NCI-H345 treated with DMSO at 0.1 percent for 48 hours (cell line): ENCODE measurements at regions not wholly inside any gene's neighbourhood (a gene's known extent, or its start where the extent isn't known, plus 50 kb on each side); places are given as distances from the start of the nearest gene placed in this dataset.
"Not testable (repeated sequence)": the region's sequence is repeated elsewhere in the genome, so short reads cannot be mapped to it uniquely, and the experiment has no call there.

Experiments
- DNase-seq: peaks from one replicate; lab custom pipeline; 2025; ENCODE audit not compliant: unreplicated experiment; lab: John Stamatoyannopoulos, UW

- DNase-seq = no peak
These were observed 127.3 kb upstream of the PLD5 start for GRCh38 chr1:242651817-242652216.

- DNase-seq = no peak
These were observed 117.0 kb upstream of the PLD5 start for GRCh38 chr1:242641461-242641860.

- DNase-seq = no peak
These were observed 114.6 kb upstream of the PLD5 start for GRCh38 chr1:242639104-242639503.

DNA sequence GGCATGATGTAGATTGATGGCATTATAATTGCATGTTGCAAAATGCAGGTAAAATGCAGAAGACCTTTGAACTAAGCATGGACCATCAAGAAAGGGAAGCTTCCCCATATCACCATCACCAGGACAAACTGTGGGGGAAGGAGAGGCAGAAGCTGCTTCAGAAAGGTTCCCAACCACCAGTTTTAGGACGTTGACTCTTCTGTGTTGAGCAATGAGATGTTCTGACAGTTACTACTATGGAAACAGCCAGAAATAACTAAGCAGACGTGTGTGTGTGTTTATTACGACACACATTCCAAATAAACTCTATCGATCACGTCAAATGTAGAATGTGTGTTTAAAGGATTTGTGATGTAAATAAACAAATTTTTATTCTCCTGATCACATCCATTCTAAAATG is 110.2 kb upstream of the PLD5 start:
- DNase-seq = no peak

DNA sequence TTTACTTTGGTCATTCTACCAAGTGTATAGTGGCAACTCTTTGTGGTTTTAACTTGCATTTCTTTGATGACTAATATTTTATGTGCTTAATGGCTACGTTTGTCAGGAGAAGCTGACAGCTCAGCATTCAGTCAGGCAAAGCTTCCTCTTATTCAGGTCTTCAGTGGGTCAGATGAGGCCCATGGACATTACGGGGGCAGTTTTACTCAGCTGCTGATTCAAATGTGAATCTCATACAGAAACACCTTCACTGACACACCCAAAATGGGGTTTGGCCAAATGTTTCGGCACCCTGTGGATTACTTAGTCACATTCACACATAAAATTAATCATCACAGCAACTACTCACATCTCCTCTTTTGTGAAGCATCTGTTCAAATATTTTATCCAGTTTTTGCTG is 104.9 kb upstream of the PLD5 start:
- DNase-seq = no peak

GRCh38 chr1:242623756-242624155 is 99.3 kb upstream of the PLD5 start:
- no peak for DNase-seq

DNA sequence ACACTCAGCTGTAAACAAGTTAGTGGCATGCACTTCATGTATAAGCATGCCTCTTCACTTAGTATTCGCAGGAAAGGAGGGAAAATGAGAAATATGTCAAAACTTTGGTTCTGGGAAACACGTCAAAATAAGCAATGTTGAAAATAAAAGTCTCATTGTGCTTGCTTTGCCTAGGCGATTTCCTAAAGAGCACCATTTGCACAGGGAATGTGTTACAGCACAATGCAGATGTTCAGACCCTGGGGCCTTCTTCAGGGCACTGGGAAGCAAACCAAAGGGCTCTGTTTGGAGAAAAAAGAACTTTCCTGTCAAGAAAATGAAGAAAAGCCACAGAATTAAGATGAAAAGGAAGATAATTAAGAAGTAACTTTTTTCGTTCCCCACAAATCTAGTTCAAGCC is 98.6 kb upstream of the PLD5 start:
- no peak for DNase-seq

- DNase-seq = no peak
These were observed 88.8 kb upstream of the PLD5 start for GRCh38 chr1:242613266-242613815.

GRCh38 chr1:242610209-242610608 is 85.7 kb upstream of the PLD5 start:
- DNase-seq = no peak

DNA sequence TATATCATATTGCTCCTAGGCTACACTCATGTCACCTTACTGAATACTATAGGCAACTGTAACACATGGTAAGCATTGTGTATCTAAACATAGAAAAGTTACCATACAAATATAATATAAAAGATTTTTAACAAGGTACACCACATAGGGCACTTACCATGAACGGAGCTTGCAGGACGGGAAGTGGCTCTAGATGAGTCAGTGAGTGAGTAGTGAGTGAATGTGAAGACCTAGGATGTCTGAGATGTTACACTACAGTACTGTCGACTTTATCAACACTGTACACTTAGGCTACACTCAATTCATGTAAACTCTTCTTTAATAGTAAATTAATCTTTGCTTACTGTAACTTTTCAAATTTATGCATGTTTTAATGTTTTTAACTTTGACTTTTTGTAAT is 81.0 kb upstream of the PLD5 start:
- DNase-seq = no peak

DNA sequence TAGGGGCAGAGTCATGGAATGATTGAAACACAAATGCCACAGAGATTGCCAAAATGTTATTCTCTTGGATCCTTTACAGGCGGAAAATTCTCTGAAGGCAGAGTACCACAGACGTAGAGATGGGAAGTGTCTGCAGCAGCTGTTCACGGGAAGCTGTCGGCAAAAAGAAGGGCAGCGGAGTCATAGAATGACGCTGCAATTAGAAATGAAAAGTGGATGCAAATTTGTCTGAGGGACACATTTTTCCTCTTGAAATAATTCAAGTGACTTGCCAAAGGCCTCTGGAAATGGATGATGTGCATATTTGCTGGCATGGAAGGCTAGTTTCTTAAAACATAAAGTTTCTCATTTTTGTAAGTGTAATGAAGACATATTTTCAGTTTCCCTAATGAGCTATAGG is 77.5 kb upstream of the PLD5 start:
- DNase-seq = no peak

- not testable (repeated sequence) for DNase-seq
These were observed 69.3 kb upstream of the PLD5 start for GRCh38 chr1:242593756-242594155.

- DNase-seq = no peak
These were observed 61.8 kb upstream of the PLD5 start for GRCh38 chr1:242586360-242586680.

- DNase-seq = no peak
These were observed 61.3 kb upstream of the PLD5 start for GRCh38 chr1:242585616-242586359.

DNA sequence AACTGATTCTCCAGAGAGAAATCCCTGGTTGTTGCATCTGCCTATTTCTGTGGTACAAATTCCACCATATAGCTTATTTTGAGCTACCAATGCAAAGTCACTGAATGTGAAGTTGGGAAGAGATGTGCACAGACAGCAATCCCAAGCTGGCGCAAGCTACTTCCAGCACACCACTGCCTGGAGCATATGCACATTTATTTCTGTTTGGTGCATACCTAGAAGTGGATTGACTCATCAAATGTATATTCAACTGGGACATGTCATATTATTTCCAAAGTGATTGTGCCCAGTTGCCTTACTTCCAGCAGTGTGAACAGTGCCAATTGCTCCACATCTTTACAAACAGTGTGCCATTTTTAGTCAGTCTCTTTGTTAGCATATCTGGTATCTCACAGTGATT is 58.2 kb upstream of the PLD5 start:
- DNase-seq = no peak

DNA sequence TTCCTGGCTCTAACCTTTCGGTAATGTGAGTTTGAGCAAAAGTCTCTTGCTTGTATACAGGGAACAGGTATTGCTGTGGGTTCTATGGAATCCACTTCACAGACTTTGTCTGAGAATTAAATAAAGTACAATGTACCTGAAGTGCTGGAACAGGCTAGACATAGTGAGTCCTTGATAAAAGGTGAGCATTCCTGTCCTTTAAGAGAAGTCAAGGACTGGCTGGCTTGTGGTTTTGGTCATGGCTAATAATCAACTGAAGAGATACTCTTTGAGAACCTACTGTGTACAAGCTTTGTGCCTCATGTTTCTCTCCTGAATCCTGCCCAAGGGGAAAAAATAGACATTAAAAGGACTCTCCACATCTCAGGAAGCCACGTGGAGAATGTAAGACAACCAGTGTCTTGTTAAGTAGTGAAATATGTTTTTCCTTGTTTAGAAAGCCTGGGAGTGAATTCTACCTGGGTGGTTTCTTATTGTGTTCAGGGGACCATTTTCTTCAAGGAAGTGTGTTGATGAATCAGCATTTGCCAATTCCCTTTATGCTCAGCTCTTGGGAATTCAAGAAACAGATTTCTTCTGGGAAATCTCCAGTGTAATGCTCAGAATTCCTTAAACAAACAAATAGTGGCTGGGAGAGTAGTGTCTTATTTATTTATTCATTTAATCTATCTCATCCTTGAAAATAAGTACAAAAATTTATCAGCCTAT is 55.2 kb upstream of the PLD5 start:
- DNase-seq = no peak
